MM.1S (cell line): ENCODE measurements at regions not wholly inside any gene's neighbourhood (a gene's known extent, or its start where the extent isn't known, plus 50 kb on each side); places are given as distances from the start of the nearest gene placed in this dataset.

ENCODE experiments used
- DNase-seq: peaks from one replicate; pipeline ENCODE4 v3.0.0-alpha.2; 2015
- H2AFZ ChIP-seq: fragments of 300-600 bp; sonication (generic); 2 replicates; pipeline ENCODE4 v1.6.0; 2016; ENCODE audit warnings: antibody characterized with exemption, low read length
- H3F3A ChIP-seq: fragments of 300-600 bp; sonication (generic); 2 replicates; pipeline ENCODE4 v1.6.1; 2016; ENCODE audit warnings: mild to moderate bottlenecking, antibody characterized with exemption, low read length, moderate library complexity, mixed read lengths; ENCODE audit not compliant: insufficient read depth
- H3K27ac ChIP-seq: fragments of 300-600 bp; sonication (generic); 2 replicates; pipeline ENCODE4 v1.5.1; 2016; ENCODE audit warnings: mild to moderate bottlenecking, low read length
- H3K27me3 ChIP-seq: fragments of 300-600 bp; sonication (generic); replicated peaks from 2 replicates; pipeline ENCODE4 v1.6.0; 2016; ENCODE audit warnings: low read length; ENCODE audit not compliant: insufficient read depth
- H3K36me3 ChIP-seq: fragments of 300-600 bp; sonication (generic); replicated peaks from 2 replicates; pipeline ENCODE4 v1.6.1; 2016; ENCODE audit warnings: mild to moderate bottlenecking, low read length, mixed read lengths; ENCODE audit not compliant: insufficient read depth
- H3K4me1 ChIP-seq: fragments of 300-600 bp; sonication (generic); 2 replicates; pipeline ENCODE4 v1.6.1; 2016; ENCODE audit warnings: low read length, mixed read lengths
- H3K4me2 ChIP-seq: fragments of 300-600 bp; sonication (generic); 2 replicates; pipeline ENCODE4 v1.6.0; 2016; ENCODE audit warnings: low read depth, low read length
- H3K4me3 ChIP-seq: fragments of 300-600 bp; sonication (generic); 2 replicates; pipeline ENCODE4 v1.5.1; 2016; ENCODE audit warnings: low read length, mixed read lengths
- H3K79me2 ChIP-seq: fragments of 300-600 bp; sonication (generic); 2 replicates; pipeline ENCODE4 v1.6.1; 2016; ENCODE audit warnings: mixed run types, low read length, mixed read lengths
- H3K9ac ChIP-seq: fragments of 300-600 bp; sonication (generic); 2 replicates; pipeline ENCODE4 v1.6.1; 2016; ENCODE audit warnings: low read length, mixed read lengths
- H3K9me2 ChIP-seq: fragments of 300-600 bp; sonication (generic); replicated peaks from 2 replicates; pipeline ENCODE4 v1.6.1; 2016; ENCODE audit warnings: mild to moderate bottlenecking, low read length, mixed read lengths; ENCODE audit not compliant: insufficient read depth
- H3K9me3 ChIP-seq: fragments of 300-600 bp; sonication (generic); replicated peaks from 2 replicates; pipeline ENCODE4 v1.6.1; 2016; ENCODE audit warnings: mild to moderate bottlenecking, low read length, mixed read lengths; ENCODE audit not compliant: insufficient read depth
- H4K20me1 ChIP-seq: fragments of 300-600 bp; sonication (generic); 2 replicates; pipeline ENCODE4 v1.6.1; 2016; ENCODE audit warnings: mild to moderate bottlenecking, low read length, moderate library complexity, mixed read lengths; ENCODE audit not compliant: insufficient read depth
- EZH2 ChIP-seq: fragments of 300-600 bp; sonication (generic); optimal IDR thresholded peaks from 2 replicates; pipeline ENCODE3; 2017; ENCODE audit warnings: low read depth, mild to moderate bottlenecking, antibody characterized with exemption, low read length, mixed read lengths
- EZH2phosphoT487 ChIP-seq: fragments of 300-600 bp; sonication (generic); IDR thresholded peaks from 2 replicates; pipeline ENCODE4 v1.6.1; 2018; ENCODE audit warnings: antibody characterized with exemption, low read length
- TF ChIP-seq, protein P1 (sequence below): fragments of 300-600 bp; sonication (generic); IDR thresholded peaks from 2 replicates; pipeline ENCODE4 v1.5.1; 2016; ENCODE audit warnings: antibody characterized with exemption, low read length, mixed read lengths

DNA sequence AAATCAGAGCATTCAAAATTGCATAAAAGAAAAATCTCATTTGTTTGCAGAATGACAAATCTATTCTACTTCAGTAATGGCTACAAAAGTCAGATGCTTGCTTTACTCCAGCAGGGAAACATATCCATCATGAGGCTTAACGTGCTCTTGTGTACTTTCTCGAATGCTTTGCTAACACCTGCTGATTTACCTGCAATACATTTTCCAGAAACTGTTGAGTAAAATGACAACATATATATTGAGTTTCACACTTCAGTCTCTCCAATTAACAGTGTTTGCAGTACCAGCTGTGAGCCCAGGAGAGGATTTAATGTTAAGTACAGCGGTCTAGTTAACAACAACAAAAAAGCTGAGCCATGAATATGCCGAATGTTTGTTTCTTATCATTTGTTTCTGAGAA is 391.5 kb upstream of the SMC2 start:
- no peak for DNase-seq
- no peaks in the 10 kb centered on the region for H3F3A ChIP-seq
- H3K9me3 ChIP-seq, result no peaks in the 10 kb centered on the region
- no peaks in the 10 kb centered on the region for H3K79me2 ChIP-seq
- no peaks in the 10 kb centered on the region for H3K36me3 ChIP-seq
- H3K4me3 ChIP-seq, result no peak overlapping the region
- no peak overlapping the region for H3K9ac ChIP-seq
- no peaks in the 10 kb centered on the region for H3K27me3 ChIP-seq
- H3K4me2 ChIP-seq, result no peak overlapping the region
- TF ChIP-seq, protein P1, sequence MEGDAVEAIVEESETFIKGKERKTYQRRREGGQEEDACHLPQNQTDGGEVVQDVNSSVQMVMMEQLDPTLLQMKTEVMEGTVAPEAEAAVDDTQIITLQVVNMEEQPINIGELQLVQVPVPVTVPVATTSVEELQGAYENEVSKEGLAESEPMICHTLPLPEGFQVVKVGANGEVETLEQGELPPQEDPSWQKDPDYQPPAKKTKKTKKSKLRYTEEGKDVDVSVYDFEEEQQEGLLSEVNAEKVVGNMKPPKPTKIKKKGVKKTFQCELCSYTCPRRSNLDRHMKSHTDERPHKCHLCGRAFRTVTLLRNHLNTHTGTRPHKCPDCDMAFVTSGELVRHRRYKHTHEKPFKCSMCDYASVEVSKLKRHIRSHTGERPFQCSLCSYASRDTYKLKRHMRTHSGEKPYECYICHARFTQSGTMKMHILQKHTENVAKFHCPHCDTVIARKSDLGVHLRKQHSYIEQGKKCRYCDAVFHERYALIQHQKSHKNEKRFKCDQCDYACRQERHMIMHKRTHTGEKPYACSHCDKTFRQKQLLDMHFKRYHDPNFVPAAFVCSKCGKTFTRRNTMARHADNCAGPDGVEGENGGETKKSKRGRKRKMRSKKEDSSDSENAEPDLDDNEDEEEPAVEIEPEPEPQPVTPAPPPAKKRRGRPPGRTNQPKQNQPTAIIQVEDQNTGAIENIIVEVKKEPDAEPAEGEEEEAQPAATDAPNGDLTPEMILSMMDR, result no peak
- TF ChIP-seq EZH2phosphoT487 (no peak), EZH2 (no peak)
- H2AFZ ChIP-seq, result no peak overlapping the region
- no peak overlapping the region for H3K27ac ChIP-seq
- no peaks in the 10 kb centered on the region for H3K9me2 ChIP-seq
- H3K4me1 ChIP-seq, result no peaks in the 10 kb centered on the region
- no peaks in the 10 kb centered on the region for H4K20me1 ChIP-seq

DNA sequence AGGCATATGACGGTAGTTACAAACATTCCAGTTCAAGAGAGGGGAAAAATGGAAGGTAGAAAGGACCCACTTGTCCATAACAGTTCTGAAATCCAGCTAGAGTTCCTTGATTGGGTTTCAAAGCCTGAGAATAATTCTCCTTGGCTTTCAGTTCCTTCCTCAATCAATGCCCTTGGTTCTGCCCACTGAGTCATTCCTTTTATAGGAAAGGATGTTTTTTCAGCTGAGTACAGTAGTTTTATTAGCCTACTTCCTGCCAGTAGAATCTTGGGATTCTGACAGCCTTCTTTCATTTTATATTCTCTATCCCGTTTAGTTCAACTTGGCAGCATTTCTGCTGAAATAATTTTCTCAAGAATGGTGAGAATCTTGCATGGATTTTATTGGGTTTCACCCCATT is 386.9 kb upstream of the SMC2 start:
- Histone ChIP-seq H3F3A (no peaks in the 10 kb centered on the region), H4K20me1 (no peaks in the 10 kb centered on the region), H3K9me2 (no peaks in the 10 kb centered on the region), H3K79me2 (no peaks in the 10 kb centered on the region), H3K27me3 (no peaks in the 10 kb centered on the region), H3K9me3 (no peaks in the 10 kb centered on the region), H3K4me3 (no peak overlapping the region), H3K36me3 (no peaks in the 10 kb centered on the region), H3K4me1 (no peaks in the 10 kb centered on the region), H3K9ac (no peak overlapping the region), H3K4me2 (no peak overlapping the region), H3K27ac (no peak overlapping the region), H2AFZ (no peak overlapping the region)
- DNase-seq, result no peak
- TF ChIP-seq EZH2 (no peak), EZH2phosphoT487 (no peak)
- TF ChIP-seq, protein P1, result no peak

DNA sequence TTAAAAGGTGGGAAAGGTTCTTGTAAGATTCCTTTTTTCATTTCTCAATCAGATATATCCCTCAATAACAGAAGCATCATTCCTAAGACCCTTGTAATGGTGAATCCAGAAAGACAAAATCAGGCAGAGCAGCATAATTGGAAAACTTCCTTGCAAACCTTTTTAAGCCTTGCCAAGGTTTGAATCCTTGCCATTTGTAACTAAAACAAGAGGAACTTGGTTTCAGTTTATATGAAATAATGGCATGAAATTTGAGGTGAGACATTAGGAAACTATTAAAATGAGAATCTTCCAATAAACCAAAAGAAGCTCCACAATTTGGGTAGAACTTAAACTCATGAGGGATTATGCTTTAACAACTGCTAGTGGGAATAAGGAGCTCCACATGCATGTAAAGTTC is 384.7 kb upstream of the SMC2 start:
- Histone ChIP-seq H4K20me1 (no peaks in the 10 kb centered on the region), H3K27ac (no peak overlapping the region), H3K36me3 (no peaks in the 10 kb centered on the region), H2AFZ (no peak overlapping the region), H3K79me2 (no peaks in the 10 kb centered on the region), H3K27me3 (no peaks in the 10 kb centered on the region), H3K4me2 (no peak overlapping the region), H3K4me1 (no peaks in the 10 kb centered on the region), H3K4me3 (no peak overlapping the region), H3K9me2 (no peaks in the 10 kb centered on the region), H3K9ac (no peak overlapping the region), H3F3A (no peaks in the 10 kb centered on the region), H3K9me3 (no peaks in the 10 kb centered on the region)
- no peak for DNase-seq
- TF ChIP-seq EZH2 (no peak), EZH2phosphoT487 (no peak)
- TF ChIP-seq, protein P1, result no peak

DNA sequence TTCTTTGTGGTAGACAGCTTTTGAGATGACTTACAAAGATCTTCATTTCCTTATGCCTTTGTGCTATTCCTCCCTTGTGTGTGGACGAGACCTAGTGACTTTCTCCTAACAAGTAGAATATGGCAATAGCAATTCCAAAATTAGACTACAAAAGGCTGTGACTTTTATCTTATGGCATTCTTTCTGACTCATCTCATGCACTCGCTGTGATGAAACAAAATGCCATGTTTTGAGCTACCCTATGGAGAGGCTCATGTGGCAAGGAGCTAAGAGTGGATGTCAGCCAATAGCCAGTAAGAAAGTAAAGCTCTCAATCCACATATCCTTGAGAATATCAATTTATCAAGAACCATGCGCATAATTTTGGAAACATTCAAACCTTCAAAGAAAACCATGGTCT is 380.5 kb upstream of the SMC2 start:
- H3K27ac ChIP-seq, result no peak overlapping the region
- no peaks in the 10 kb centered on the region for H3F3A ChIP-seq
- H4K20me1 ChIP-seq, result no peaks in the 10 kb centered on the region
- DNase-seq, result no peak
- no peaks in the 10 kb centered on the region for H3K4me1 ChIP-seq
- H2AFZ ChIP-seq, result no peak overlapping the region
- H3K9me2 ChIP-seq, result no peaks in the 10 kb centered on the region
- H3K79me2 ChIP-seq, result no peaks in the 10 kb centered on the region
- H3K9me3 ChIP-seq, result no peaks in the 10 kb centered on the region
- no peak overlapping the region for H3K4me3 ChIP-seq
- TF ChIP-seq, protein P1, result no peak
- TF ChIP-seq EZH2phosphoT487 (no peak), EZH2 (no peak)
- no peak overlapping the region for H3K9ac ChIP-seq
- H3K27me3 ChIP-seq, result no peaks in the 10 kb centered on the region
- no peaks in the 10 kb centered on the region for H3K36me3 ChIP-seq
- no peak overlapping the region for H3K4me2 ChIP-seq
